HEK293T (cell line): ENCODE measurements at regions not wholly inside any gene's neighbourhood (a gene's known extent, or its start where the extent isn't known, plus 50 kb on each side); places are given as distances from the start of the nearest gene placed in this dataset.

Experiments
- ARNT ChIP-seq: fragments of 450-650 bp; IDR thresholded peaks from 2 replicates; pipeline ENCODE4 v1.6.1; 2017; ENCODE audit warnings: mild to moderate bottlenecking
- BHLHE40 ChIP-seq: fragments of 450-650 bp; IDR thresholded peaks from 2 replicates; pipeline ENCODE4 v1.6.1; 2016; ENCODE audit warnings: mild to moderate bottlenecking, moderate library complexity, borderline replicate concordance
- ELF4 ChIP-seq: fragments of 450-650 bp; IDR thresholded peaks from 2 replicates; pipeline ENCODE4 v1.6.1; 2017; ENCODE audit warnings: antibody characterized with exemption
- FOXA1 ChIP-seq: fragments of 450-650 bp; IDR thresholded peaks from 2 replicates; pipeline ENCODE4 v1.6.1; 2016; ENCODE audit warnings: mild to moderate bottlenecking
- FOXM1 ChIP-seq: fragments of 450-650 bp; IDR thresholded peaks from 2 replicates; pipeline ENCODE4 v1.6.1; 2017; ENCODE audit warnings: mild to moderate bottlenecking, borderline replicate concordance
- L3MBTL2 ChIP-seq: fragments of 450-650 bp; conservative IDR thresholded peaks from 2 replicates; pipeline ENCODE4 v1.6.1; 2016; ENCODE audit warnings: mild to moderate bottlenecking
- SUZ12 ChIP-seq: fragments of 450-650 bp; IDR thresholded peaks from 2 replicates; pipeline ENCODE4 v1.6.1; 2016; ENCODE audit warnings: mild to moderate bottlenecking
- TARDBP ChIP-seq: fragments of 450-650 bp; IDR thresholded peaks from 2 replicates; pipeline ENCODE4 v1.6.1; 2016
- ZNF384 ChIP-seq: fragments of 450-650 bp; IDR thresholded peaks from 2 replicates; pipeline ENCODE4 v1.6.1; 2016

- TF ChIP-seq FOXM1 (no peak), ARNT (no peak), ZNF384 (no peak), FOXA1 (no peak), L3MBTL2 (no peak), ELF4 (no peak), SUZ12 (no peak), TARDBP (no peak), BHLHE40 (no peak)
Observed at GRCh38 chr2:186307871-186308270, 178.2 kb upstream of the ZC3H15 start.
